GM18502 (cell line): ENCODE measurements at regions not wholly inside any gene's neighbourhood (a gene's known extent, or its start where the extent isn't known, plus 50 kb on each side); places are given as distances from the start of the nearest gene placed in this dataset.

ENCODE experiments used
- ATAC-seq: cut with Tn5 transposase; IDR thresholded peaks from one replicate; pipeline ENCODE4 v1.9.1; 2021; ENCODE audit warnings: mild to moderate bottlenecking; ENCODE audit not compliant: unreplicated experiment, poor library complexity

- ATAC-seq = no peak
Observed at GRCh38 chr2:47315475-47315874, 53.6 kb upstream of the EPCAM start.

- ATAC-seq = no peak
Observed at GRCh38 chr2:47313728-47314127, 55.4 kb upstream of the EPCAM start.

- ATAC-seq = no peak
Observed at GRCh38 chr2:47313141-47313691, 55.9 kb upstream of the EPCAM start.

DNA sequence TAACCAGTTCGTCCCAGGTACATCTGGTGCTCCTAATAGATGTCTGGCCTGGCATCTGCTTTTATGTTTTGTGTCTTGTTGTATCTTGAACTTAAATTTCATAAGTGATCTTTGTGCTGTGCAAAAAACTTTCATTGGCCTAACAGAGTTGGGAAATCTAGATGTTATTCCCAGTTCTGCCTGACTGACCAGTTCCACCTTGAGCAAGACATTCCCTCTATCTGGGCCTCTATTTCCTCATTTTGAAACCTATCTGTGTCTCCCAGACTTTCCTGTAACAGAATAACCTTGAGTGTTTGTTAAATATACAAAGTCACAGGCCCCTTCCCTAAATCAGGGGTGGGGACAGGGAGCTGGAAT lies 56.6 kb upstream of the EPCAM start:
- ATAC-seq = no peak

DNA sequence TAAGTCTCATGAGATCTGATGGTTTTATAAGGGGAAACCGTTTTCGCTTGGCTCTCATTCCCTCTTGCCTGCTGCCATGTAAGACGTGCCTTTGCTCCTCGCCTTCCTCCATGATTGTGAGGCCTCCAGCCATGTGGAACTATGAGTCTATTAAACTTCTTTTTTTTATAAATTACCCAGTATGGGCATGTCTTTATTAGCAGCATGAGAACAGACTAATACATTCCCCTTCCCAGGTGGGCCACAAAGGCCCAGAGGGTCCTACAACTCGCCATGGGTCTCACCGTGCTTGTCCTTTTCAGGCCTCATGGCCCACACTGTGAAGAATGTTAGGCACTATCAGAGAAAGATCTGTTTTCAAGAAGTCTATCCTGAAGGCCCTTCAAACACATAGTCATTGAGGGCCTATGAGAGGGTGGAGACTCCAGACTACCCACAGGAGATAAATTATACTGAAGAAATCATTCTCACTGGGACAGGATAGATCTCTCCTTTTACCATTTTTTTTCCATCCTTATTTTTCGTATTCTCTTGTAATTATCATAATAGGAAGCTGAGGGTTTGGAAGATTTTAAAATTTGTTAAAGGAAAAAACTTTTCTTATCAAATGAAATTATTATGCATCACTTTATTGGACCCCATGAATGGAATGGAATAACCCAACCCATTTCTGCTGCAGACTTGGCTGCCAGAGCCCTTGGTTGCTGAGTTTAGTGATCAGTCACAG lies 57.2 kb upstream of the EPCAM start:
- ATAC-seq = no peak

GRCh38 chr2:47310801-47311560 lies 58.1 kb upstream of the EPCAM start:
- ATAC-seq = peak; percentile 12

DNA sequence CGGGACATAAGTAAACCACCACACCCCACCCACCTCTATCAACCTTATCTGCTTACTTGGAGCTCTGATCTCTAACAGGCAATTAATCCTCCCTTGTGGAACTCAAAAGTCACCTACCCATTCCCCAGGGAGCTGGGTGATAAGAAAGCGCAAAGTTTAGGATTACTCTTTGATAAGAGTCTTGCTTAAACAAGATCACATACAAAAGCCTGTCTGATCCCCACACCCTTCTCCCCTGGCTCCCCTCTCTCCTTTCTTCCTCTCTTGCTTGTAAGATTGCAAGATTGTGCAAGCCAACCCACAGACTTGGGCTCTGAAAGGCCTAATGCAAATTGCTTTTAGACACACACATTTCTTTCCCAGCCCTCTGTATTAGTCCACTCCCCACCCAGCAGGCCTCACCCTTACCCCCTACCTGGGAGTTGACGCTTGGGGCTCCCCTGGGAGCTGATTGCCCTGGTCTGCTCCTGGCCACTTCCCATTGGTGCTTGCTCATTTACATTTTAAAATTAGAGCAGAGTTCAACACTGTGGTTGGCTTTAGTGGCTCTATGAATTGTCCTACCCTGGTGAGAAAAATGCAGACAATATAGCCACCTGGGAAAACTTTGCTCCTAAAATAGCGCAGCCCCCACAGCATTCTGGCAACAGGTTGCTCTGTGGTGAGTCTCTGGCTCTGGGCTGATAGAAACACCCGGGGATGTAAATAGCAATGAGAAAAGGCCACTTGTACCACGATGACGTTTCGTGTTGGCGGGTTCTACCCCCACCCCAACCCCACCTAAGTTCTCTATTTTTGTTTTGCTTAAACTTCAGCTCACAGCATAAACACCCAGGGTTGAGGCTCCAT lies 58.9 kb upstream of the EPCAM start:
- peak; percentile 87 for ATAC-seq

DNA sequence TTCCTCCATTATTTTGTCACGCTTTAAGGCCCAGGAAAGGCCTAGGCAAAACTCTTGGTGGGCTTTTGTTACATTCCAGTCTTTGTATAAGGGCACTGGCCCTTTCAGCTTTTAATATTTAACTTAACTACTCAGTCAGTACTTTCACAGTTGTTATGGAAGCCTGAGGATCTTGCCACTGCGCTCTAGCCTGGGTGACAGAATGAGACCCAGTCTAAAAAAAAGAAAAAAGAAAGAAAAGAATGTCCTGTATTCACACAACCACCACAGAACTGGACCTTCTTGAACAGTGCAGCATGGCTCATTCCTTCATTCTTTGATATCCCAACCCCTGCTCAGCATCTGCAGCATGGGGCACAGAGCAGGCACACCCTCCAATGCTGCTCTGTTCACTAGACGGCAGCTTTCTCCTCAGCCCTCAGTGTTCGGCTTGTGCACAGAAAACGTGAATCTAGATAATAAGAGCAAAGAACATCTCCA lies 59.6 kb upstream of the EPCAM start:
- ATAC-seq = no peak

DNA sequence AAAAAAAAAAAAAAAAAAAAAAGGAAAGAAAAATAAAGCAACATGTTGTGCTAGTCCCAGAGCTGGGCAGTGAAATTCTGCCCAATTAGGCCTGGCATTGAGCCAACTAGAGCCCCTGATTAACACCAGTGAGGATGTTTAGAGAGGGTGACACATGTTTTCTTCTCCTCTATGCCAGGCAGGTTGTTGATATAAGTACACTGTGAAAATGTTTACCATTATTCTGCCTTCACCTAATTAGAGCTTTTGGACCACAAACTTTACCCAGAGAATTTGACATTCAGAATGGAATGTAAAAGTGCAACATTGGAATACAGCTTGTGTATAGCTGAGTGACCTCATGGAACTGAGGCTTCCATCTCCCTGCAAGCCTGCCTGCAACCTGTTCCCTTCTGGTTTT lies 62.0 kb upstream of the EPCAM start:
- ATAC-seq = no peak

DNA sequence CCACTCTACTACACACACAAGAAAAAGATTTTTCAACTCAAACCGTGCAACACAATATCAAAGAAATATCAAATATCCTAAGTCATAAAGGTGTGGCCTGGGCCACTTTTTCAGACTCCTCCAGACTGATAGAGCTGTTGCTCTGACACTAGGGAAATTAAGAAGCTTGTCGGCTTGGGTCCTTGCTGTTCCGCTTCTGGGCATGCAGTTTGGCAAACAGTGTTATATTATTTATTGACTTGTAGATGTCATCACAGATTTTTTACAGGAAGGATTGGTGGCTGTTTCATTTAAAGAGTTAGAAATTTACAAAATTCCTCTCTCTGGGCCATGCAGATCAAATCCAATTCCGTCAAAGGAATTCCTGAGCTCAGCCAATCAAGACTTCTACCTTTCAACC lies 64.5 kb upstream of the EPCAM start:
- no peak for ATAC-seq

- ATAC-seq = no peak
Observed at GRCh38 chr2:47303341-47304148, 65.6 kb upstream of the EPCAM start.

- ATAC-seq = no peak
Observed at GRCh38 chr2:47302308-47302707, 66.8 kb upstream of the EPCAM start.

DNA sequence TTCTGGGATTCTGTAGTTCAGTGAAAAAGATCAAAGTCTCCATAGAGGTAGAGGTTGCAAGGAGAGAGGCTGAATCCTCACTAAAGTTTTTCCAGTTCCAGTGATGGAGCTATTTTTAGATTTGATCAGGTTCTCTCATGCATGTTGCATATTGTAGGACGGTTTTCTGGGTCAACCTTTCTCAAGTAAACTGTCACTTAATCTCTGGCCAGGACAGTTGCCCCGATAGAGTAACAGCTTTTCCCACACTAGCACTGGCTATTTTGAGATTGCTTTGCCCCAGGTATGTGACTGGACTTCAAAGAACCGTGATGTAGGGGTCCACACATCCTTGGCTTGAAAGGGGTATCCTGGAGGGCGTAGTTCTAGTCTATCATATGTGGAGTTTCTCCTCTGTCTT lies 67.4 kb upstream of the EPCAM start:
- no peak for ATAC-seq

DNA sequence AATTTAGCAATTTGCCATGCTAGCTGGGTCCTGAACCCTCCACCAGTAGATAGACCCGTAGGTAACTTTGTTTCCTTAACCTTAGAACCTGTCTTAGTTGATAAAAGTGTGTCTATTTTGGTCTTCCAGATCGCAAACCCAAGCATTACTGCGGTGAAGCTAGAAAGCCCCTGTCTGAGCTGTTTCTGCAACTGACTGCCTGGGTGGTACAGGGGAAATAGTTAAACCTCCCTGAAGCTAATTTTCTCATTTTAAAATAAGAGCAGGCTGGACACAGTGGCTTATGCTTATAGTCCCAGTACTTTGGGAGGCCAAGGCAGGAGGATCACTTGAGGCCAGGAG lies 67.9 kb upstream of the EPCAM start:
- ATAC-seq = peak; percentile 74

- ATAC-seq = peak; percentile 84
Observed at GRCh38 chr2:47300609-47301276, 68.4 kb upstream of the EPCAM start.

DNA sequence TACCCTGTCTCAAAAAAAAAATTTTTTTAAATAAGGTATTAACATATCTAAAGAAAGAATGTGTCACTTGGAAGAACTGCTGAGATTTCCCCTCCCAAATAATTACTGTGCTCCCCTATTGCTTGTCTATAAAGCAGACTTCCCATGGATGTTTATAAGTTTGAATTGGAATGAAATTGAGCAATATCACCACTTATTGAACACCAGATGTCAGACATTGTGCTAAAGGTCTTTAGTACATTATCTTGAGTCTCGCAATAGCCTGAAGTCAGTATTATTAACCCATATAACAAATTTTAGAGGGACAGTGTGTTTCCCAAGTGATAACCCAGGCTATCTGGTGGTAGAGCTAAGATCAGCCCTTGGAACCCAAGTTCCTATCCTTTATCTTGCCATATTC lies 69.0 kb upstream of the EPCAM start:
- no peak for ATAC-seq

GRCh38 chr2:47299555-47299954 lies 69.6 kb upstream of the EPCAM start:
- ATAC-seq = no peak

GRCh38 chr2:47298771-47299170 lies 70.3 kb upstream of the EPCAM start:
- no peak for ATAC-seq

GRCh38 chr2:47297767-47298425 lies 71.2 kb upstream of the EPCAM start:
- ATAC-seq = no peak
